CD4-positive, alpha-beta T cell treated with Interleukin-6 for 4 hours (primary cell): ENCODE measurements at regions not wholly inside any gene's neighbourhood (a gene's known extent, or its start where the extent isn't known, plus 50 kb on each side); places are given as distances from the start of the nearest gene placed in this dataset.
"Not testable (repeated sequence)": the region's sequence is repeated elsewhere in the genome, so short reads cannot be mapped to it uniquely, and the experiment has no call there.

ENCODE experiments used
- DNase-seq: peaks from one replicate; pipeline ENCODE4 v3.0.0-alpha.2; 2020; ENCODE audit warnings: mixed read lengths

GRCh38 chr10:2888403-2889004, 178.8 kb upstream of the PFKP start:
- DNase-seq: no peak

- DNase-seq: no peak
These were observed 179.8 kb upstream of the PFKP start for GRCh38 chr10:2887391-2888070.

- no peak for DNase-seq
These were observed 180.7 kb upstream of the PFKP start for GRCh38 chr10:2886662-2887061.

- no peak for DNase-seq
These were observed 181.8 kb upstream of the PFKP start for GRCh38 chr10:2885288-2886278.

GRCh38 chr10:2883983-2884540, 183.3 kb upstream of the PFKP start:
- not testable (repeated sequence) for DNase-seq

GRCh38 chr10:2883238-2883637, 184.1 kb upstream of the PFKP start:
- DNase-seq: no peak

GRCh38 chr10:2882628-2883027, 184.7 kb upstream of the PFKP start:
- no peak for DNase-seq

- no peak for DNase-seq
These were observed 185.4 kb upstream of the PFKP start for GRCh38 chr10:2881720-2882620.

- DNase-seq: not testable (repeated sequence)
These were observed 187.3 kb upstream of the PFKP start for GRCh38 chr10:2880050-2880449.

- DNase-seq: no peak
These were observed 188.5 kb upstream of the PFKP start for GRCh38 chr10:2878818-2879217.

GRCh38 chr10:2876032-2876431, 191.3 kb upstream of the PFKP start:
- DNase-seq: no peak

- DNase-seq: no peak
These were observed 192.4 kb upstream of the PFKP start for GRCh38 chr10:2874963-2875362.

GRCh38 chr10:2873769-2874168, 193.6 kb upstream of the PFKP start:
- DNase-seq: no peak

GRCh38 chr10:2871673-2872219, 195.6 kb upstream of the PFKP start:
- no peak for DNase-seq

GRCh38 chr10:2870654-2871053, 196.7 kb upstream of the PFKP start:
- no peak for DNase-seq

- no peak for DNase-seq
These were observed 199.5 kb upstream of the PFKP start for GRCh38 chr10:2867788-2868299.

GRCh38 chr10:2866569-2866968, 200.8 kb upstream of the PFKP start:
- no peak for DNase-seq

- DNase-seq: no peak
These were observed 205.6 kb upstream of the PFKP start for GRCh38 chr10:2861632-2862210.

GRCh38 chr10:2858452-2858851, 208.9 kb upstream of the PFKP start:
- no peak for DNase-seq

- no peak for DNase-seq
These were observed 210.8 kb upstream of the PFKP start for GRCh38 chr10:2856598-2856997.
